ENCODE measurements at regions not wholly inside any gene's neighbourhood (a gene's known extent, or its start where the extent isn't known, plus 50 kb on each side); places are given as distances from the start of the nearest gene placed in this dataset.

- H3K27me3 Mint-ChIP-seq: peaks cover 0 to 14% (median 8%) of the 10 kb centered on the region in 5 donors
These were observed 51.3 kb upstream of the BOD1 start for GRCh38 chr5:173667702-173668101.

GRCh38 chr5:173668245-173668800 lies 51.9 kb upstream of the BOD1 start:
- Histone ChIP-seq H3K36me3 (ENCODE audit: control insufficient read depth in 2 of 3, insufficient read depth in 3 of 3, low read length in 3 of 3) (no peaks in the 10 kb centered on the region), H3K27me3 (ENCODE audit: control insufficient read depth in 2 of 2, insufficient read depth in 2 of 2, low read length in 2 of 2) (no peaks in the 10 kb centered on the region), H3K4me1 (ENCODE audit: control insufficient read depth in 2 of 2, insufficient read depth in 2 of 2, low read length in 2 of 2) (no peaks in the 10 kb centered on the region), H3K4me3 (ENCODE audit: low read length) (no peak overlapping the region), H3K27ac (ENCODE audit: low read depth, low read length) (no peak overlapping the region), H3K9me3 (ENCODE audit: control insufficient read depth in 2 of 3, low read length in 3 of 3) (no peaks in the 10 kb centered on the region)
- no peak for ATAC-seq
- DNase-seq: no peak
- intact Hi-C loops (cut with micrococcal nuclease): no loop called here
- ChIA-PET POLR2A (no interaction called here), CTCF (no interaction called here)
- Mint-ChIP-seq H3K9me3 (peaks cover 0 to 15% (median 1%) of the 10 kb centered on the region in 11 donors), H3K27me3 (peaks cover 0 to 15% (median 10%) of the 10 kb centered on the region in 5 donors), H3K27ac (no peak overlapping the region), H3K4me3 (no peak overlapping the region), H3K4me1 (peaks cover 0 to 8% (median 0%) of the 10 kb centered on the region in 7 donors), H3K36me3 (peaks cover 0 to 8% (median 0%) of the 10 kb centered on the region in 5 donors)

More at GRCh38 chr5:173667702-173668101, 51.3 kb upstream of the BOD1 start:
- DNase-seq (no peak), ATAC-seq (no peak)
- Histone ChIP-seq H3K36me3 (ENCODE audit: control insufficient read depth in 2 of 3, insufficient read depth in 3 of 3, low read length in 3 of 3) (no peaks in the 10 kb centered on the region), H3K27me3 (ENCODE audit: control insufficient read depth in 2 of 2, insufficient read depth in 2 of 2, low read length in 2 of 2) (no peaks in the 10 kb centered on the region), H3K4me1 (ENCODE audit: control insufficient read depth in 2 of 2, insufficient read depth in 2 of 2, low read length in 2 of 2) (no peaks in the 10 kb centered on the region), H3K9me3 (ENCODE audit: control insufficient read depth in 2 of 3, low read length in 3 of 3) (no peaks in the 10 kb centered on the region), H3K4me3 (ENCODE audit: low read length) (no peak overlapping the region), H3K27ac (ENCODE audit: low read depth, low read length) (no peak overlapping the region)
- ChIA-PET POLR2A (no interaction called here), CTCF (no interaction called here)
- peaks cover 0 to 8% (median 0%) of the 10 kb centered on the region in 7 donors for H3K4me1 Mint-ChIP-seq
- peaks cover 0 to 8% (median 0%) of the 10 kb centered on the region in 5 donors for H3K36me3 Mint-ChIP-seq
- H3K4me3 Mint-ChIP-seq: no peak overlapping the region
- H3K9me3 Mint-ChIP-seq: peaks cover 0 to 15% (median 1%) of the 10 kb centered on the region in 11 donors
- intact Hi-C loops (cut with micrococcal nuclease): no loop called here
- no peak overlapping the region for H3K27ac Mint-ChIP-seq

DNA sequence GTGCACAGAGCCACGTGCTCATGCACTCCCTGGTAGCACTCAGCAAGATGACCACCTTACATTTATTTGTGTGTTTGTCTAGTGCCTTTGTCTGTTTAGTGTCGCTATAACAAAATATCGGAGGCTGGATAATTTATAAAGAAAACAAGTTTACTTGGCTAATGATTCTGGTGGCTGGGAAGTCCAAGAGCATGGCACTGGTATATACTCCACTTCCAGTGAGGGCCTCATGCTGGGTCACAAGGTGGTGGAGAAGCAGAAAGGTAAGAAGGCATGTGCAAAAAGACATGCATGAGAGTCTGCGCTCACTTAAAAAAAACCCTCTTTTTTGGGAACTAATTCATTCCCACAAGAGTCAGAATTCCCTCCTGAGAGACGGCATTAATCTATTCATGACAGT lies 52.5 kb upstream of the BOD1 start:
- H3K36me3 Mint-ChIP-seq: peaks cover 0 to 8% (median 0%) of the 10 kb centered on the region in 5 donors
- CTCF ChIA-PET: no interaction called here
- no peak for DNase-seq
- intact Hi-C loops (cut with micrococcal nuclease): no loop called here
- no peak for ATAC-seq
- POLR2A ChIA-PET: no interaction called here
- Histone ChIP-seq H3K36me3 (ENCODE audit: control insufficient read depth in 2 of 3, insufficient read depth in 3 of 3, low read length in 3 of 3) (no peaks in the 10 kb centered on the region), H3K4me1 (ENCODE audit: control insufficient read depth in 2 of 2, insufficient read depth in 2 of 2, low read length in 2 of 2) (no peaks in the 10 kb centered on the region), H3K27me3 (ENCODE audit: control insufficient read depth in 2 of 2, insufficient read depth in 2 of 2, low read length in 2 of 2) (no peaks in the 10 kb centered on the region), H3K4me3 (ENCODE audit: low read length) (no peak overlapping the region), H3K9me3 (ENCODE audit: control insufficient read depth in 2 of 3, low read length in 3 of 3) (no peaks in the 10 kb centered on the region), H3K27ac (ENCODE audit: low read depth, low read length) (no peak overlapping the region)
- no peak overlapping the region for H3K4me3 Mint-ChIP-seq
- peaks cover 0 to 17% (median 10%) of the 10 kb centered on the region in 5 donors for H3K27me3 Mint-ChIP-seq
- peaks cover 0 to 8% (median 0%) of the 10 kb centered on the region in 7 donors for H3K4me1 Mint-ChIP-seq
- no peak overlapping the region for H3K27ac Mint-ChIP-seq
- peaks cover 0 to 16% (median 2%) of the 10 kb centered on the region in 11 donors for H3K9me3 Mint-ChIP-seq

DNA sequence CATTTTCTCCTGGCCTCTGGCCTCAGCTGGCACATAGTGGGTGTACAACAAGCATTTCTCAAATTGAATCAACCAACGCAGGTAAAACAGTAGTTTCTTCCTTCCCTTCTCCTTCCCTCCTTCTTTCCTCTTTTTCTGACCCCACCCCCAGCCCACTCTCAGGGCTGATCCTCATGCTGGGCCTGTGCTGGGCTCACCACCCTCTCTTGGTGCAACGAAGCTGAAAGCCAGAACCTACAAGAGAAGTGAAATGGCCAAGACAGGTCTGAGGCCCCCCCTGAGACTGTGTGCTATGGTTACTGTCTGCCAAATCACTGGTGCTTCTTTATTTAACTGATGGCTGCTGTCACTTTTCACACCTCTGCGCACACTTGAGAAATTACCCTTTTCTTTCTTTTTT lies 53.0 kb upstream of the BOD1 start:
- Mint-ChIP-seq H3K36me3 (peaks cover 0 to 8% (median 0%) of the 10 kb centered on the region in 5 donors), H3K27me3 (peaks cover 0 to 17% (median 11%) of the 10 kb centered on the region in 5 donors), H3K9me3 (peaks cover 0 to 22% (median 4%) of the 10 kb centered on the region in 11 donors), H3K27ac (no peak overlapping the region), H3K4me1 (peaks cover 0 to 6% (median 0%) of the 10 kb centered on the region in 7 donors), H3K4me3 (no peak overlapping the region)
- Histone ChIP-seq H3K4me1 (ENCODE audit: control insufficient read depth in 2 of 2, insufficient read depth in 2 of 2, low read length in 2 of 2) (no peaks in the 10 kb centered on the region), H3K9me3 (ENCODE audit: control insufficient read depth in 2 of 3, low read length in 3 of 3) (no peaks in the 10 kb centered on the region), H3K36me3 (ENCODE audit: control insufficient read depth in 2 of 3, insufficient read depth in 3 of 3, low read length in 3 of 3) (no peaks in the 10 kb centered on the region), H3K4me3 (ENCODE audit: low read length) (no peak overlapping the region), H3K27me3 (ENCODE audit: control insufficient read depth in 2 of 2, insufficient read depth in 2 of 2, low read length in 2 of 2) (no peaks in the 10 kb centered on the region), H3K27ac (ENCODE audit: low read depth, low read length) (no peak overlapping the region)
- ATAC-seq: no peak
- ChIA-PET CTCF (no interaction called here), POLR2A (no interaction called here)
- DNase-seq: no peak
- intact Hi-C loops (cut with micrococcal nuclease): no loop called here

DNA sequence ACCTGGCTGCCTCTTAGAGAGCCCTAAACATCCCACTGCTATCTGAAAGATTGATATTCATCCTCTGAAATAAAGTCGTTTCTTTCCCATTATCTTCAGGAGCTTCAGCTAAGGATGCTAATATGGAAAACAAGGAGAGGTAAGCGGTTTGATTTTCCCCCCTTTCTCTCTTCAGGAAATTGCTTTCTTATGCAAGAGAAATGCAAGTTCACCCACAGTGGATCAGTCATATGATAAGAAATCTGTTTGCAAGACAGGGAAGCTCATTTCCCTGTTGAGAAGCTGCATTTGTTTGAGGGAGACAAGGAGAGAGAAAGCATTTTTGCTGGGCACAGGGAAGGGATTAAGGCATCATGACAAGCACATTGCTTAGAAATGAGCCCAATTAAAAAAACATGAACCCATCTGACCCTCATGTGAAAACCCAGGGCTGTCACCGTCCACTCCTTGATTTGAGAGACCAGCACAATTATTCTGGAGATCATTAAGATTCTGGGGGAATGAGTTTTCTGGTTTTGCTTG lies 53.7 kb upstream of the BOD1 start:
- Mint-ChIP-seq H3K27ac (no peak overlapping the region), H3K27me3 (peaks cover 0 to 17% (median 11%) of the 10 kb centered on the region in 5 donors), H3K4me1 (peaks cover 0 to 6% (median 0%) of the 10 kb centered on the region in 7 donors), H3K36me3 (peaks cover 0 to 12% (median 0%) of the 10 kb centered on the region in 5 donors), H3K9me3 (peaks cover 0 to 28% (median 4%) of the 10 kb centered on the region in 11 donors), H3K4me3 (no peak overlapping the region)
- Histone ChIP-seq H3K9me3 (ENCODE audit: control insufficient read depth in 2 of 3, low read length in 3 of 3) (peaks cover 0 to 6% (median 0%) of the 10 kb centered on the region in 3 experiments), H3K27ac (ENCODE audit: low read depth, low read length) (no peak overlapping the region), H3K36me3 (ENCODE audit: control insufficient read depth in 2 of 3, insufficient read depth in 3 of 3, low read length in 3 of 3) (no peaks in the 10 kb centered on the region), H3K4me1 (ENCODE audit: control insufficient read depth in 2 of 2, insufficient read depth in 2 of 2, low read length in 2 of 2) (no peaks in the 10 kb centered on the region), H3K27me3 (ENCODE audit: control insufficient read depth in 2 of 2, insufficient read depth in 2 of 2, low read length in 2 of 2) (no peaks in the 10 kb centered on the region), H3K4me3 (ENCODE audit: low read length) (no peak overlapping the region)
- POLR2A ChIA-PET: no interaction called here
- intact Hi-C loops (cut with micrococcal nuclease): no loop called here
- CTCF ChIA-PET: no interaction called here
- ATAC-seq: no peak
- DNase-seq: no peak

- no peaks in the 10 kb centered on the region for H3K4me1 ChIP-seq (ENCODE audit: control insufficient read depth in 2 of 2, insufficient read depth in 2 of 2, low read length in 2 of 2)
- H3K27me3 ChIP-seq (ENCODE audit: control insufficient read depth in 2 of 2, insufficient read depth in 2 of 2, low read length in 2 of 2): no peaks in the 10 kb centered on the region
- peaks cover 0 to 33% (median 4%) of the 10 kb centered on the region in 11 donors for H3K9me3 Mint-ChIP-seq
- H3K36me3 ChIP-seq (ENCODE audit: control insufficient read depth in 2 of 3, insufficient read depth in 3 of 3, low read length in 3 of 3): no peaks in the 10 kb centered on the region
- no peak for ATAC-seq
- no peak overlapping the region for H3K4me3 Mint-ChIP-seq
- peaks cover 0 to 12% (median 0%) of the 10 kb centered on the region in 5 donors for H3K36me3 Mint-ChIP-seq
- intact Hi-C loops (cut with micrococcal nuclease): no loop called here
- POLR2A ChIA-PET: no interaction called here
- peaks cover 0 to 6% (median 0%) of the 10 kb centered on the region in 7 donors for H3K4me1 Mint-ChIP-seq
- no peak overlapping the region for H3K4me3 ChIP-seq (ENCODE audit: low read length)
- H3K27me3 Mint-ChIP-seq: peaks cover 0 to 17% (median 11%) of the 10 kb centered on the region in 5 donors
- H3K27ac Mint-ChIP-seq: no peak overlapping the region
- CTCF ChIA-PET: no interaction called here
- peaks cover 0 to 11% (median 0%) of the 10 kb centered on the region in 3 experiments for H3K9me3 ChIP-seq (ENCODE audit: control insufficient read depth in 2 of 3, low read length in 3 of 3)
- H3K27ac ChIP-seq (ENCODE audit: low read depth, low read length): no peak overlapping the region
- DNase-seq: no peak
These were observed 54.3 kb upstream of the BOD1 start for GRCh38 chr5:173670791-173671120.

Measured in naive thymus-derived CD4-positive, alpha-beta T cell (primary cell).